ENCODE measurements at regions not wholly inside any gene's neighbourhood (a gene's known extent, or its start where the extent isn't known, plus 50 kb on each side); places are given as distances from the start of the nearest gene placed in this dataset.

GRCh38 chr2:128996078-128996477, 677.4 kb upstream of the HS6ST1 start:
- TF ChIP-seq EZH2phosphoT487 (IDR thresholded peaks at IDR 0.05; ENCODE audit: low read depth) (no peak), CTCF (IDR thresholded peaks at IDR 0.05; ENCODE audit: low read depth, low read length) (no peak)
